WTC11 (cell line): ENCODE measurements at regions not wholly inside any gene's neighbourhood (a gene's known extent, or its start where the extent isn't known, plus 50 kb on each side); places are given as distances from the start of the nearest gene placed in this dataset.

Experiments used
- ATAC-seq: fragments of 200-7000 bp; cut with Tn5 transposase; 2 replicates; pipeline ENCODE4 v1.10.0; 2021; ENCODE audit warnings: mild to moderate bottlenecking, moderate library complexity
- CTCF ChIA-PET: fragments of 300-600 bp; sonication (Branson Sonifier 250); formaldehyde crosslinking; loops from one replicate; lab custom pipeline; 2021; ENCODE audit warnings: antibody characterized with exemption; lab: Charles Lee
- POLR2A ChIA-PET: fragments of 350-600 bp; sonication (Branson Sonifier 250); formaldehyde crosslinking; loops from one replicate; lab custom pipeline; 2021; ENCODE audit warnings: antibody characterized with exemption; lab: Charles Lee
- DNase-seq: peaks from one replicate; pipeline ENCODE4 v3.0.0; 2021; ENCODE audit warnings: low spot score
- H3K27ac Mint-ChIP-seq: 2 replicates; pipeline ENCODE4 v1.8.0; 2021; ENCODE audit warnings: mixed read lengths
- H3K27me3 Mint-ChIP-seq: 2 replicates; pipeline ENCODE4 v1.8.0; 2021; ENCODE audit warnings: low read depth, mild to moderate bottlenecking, moderate library complexity, mixed read lengths
- H3K36me3 Mint-ChIP-seq: 2 replicates; pipeline ENCODE4 v1.8.0; 2021; ENCODE audit warnings: mixed read lengths
- H3K4me1 Mint-ChIP-seq: 2 replicates; pipeline ENCODE4 v1.8.0; 2022; ENCODE audit warnings: mixed read lengths
- H3K4me3 Mint-ChIP-seq: 2 replicates; pipeline ENCODE4 v1.8.0; 2021; ENCODE audit warnings: mild to moderate bottlenecking, moderate library complexity, mixed read lengths
- H3K9me3 Mint-ChIP-seq: 2 replicates; pipeline ENCODE4 v1.8.0; 2021; ENCODE audit warnings: mixed read lengths
- GRHL2 ChIP-seq: fragments of 250-450 bp; sonication (Bioruptor Pico); IDR thresholded peaks from 2 replicates; pipeline ENCODE4 v1.8.0; 2022; ENCODE audit warnings: mild to moderate bottlenecking, moderate library complexity; ENCODE audit not compliant: insufficient replicate concordance, severe bottlenecking
- NFATC4 ChIP-seq: fragments of 250-450 bp; sonication (Bioruptor Pico); IDR thresholded peaks from 2 replicates; pipeline ENCODE4 v1.9.0; 2021; ENCODE audit warnings: mild to moderate bottlenecking
- NFYB ChIP-seq: sonication (generic); formaldehyde crosslinking; conservative IDR thresholded peaks from 2 replicates; pipeline ENCODE4 v1.8.0; 2022; ENCODE audit warnings: low read depth, missing genetic modification reagents
- NR1H2 ChIP-seq: sonication (generic); formaldehyde crosslinking; IDR thresholded peaks from 2 replicates; pipeline ENCODE4 v1.9.0; 2021; ENCODE audit warnings: mild to moderate bottlenecking, moderate library complexity, missing genetic modification reagents
- TCF7 ChIP-seq: sonication (generic); formaldehyde crosslinking; IDR thresholded peaks from 2 replicates; pipeline ENCODE4 v1.8.0; 2022; ENCODE audit warnings: mild to moderate bottlenecking, low read depth, missing genetic modification reagents, moderate library complexity
- ZBTB21 ChIP-seq: sonication (generic); formaldehyde crosslinking; IDR thresholded peaks from 2 replicates; pipeline ENCODE4 v1.8.1; 2023; ENCODE audit warnings: mild to moderate bottlenecking, missing genetic modification reagents, borderline replicate concordance
- ZNF219 ChIP-seq: sonication (generic); formaldehyde crosslinking; IDR thresholded peaks from 2 replicates; pipeline ENCODE4 v1.8.0; 2023; ENCODE audit warnings: missing genetic modification reagents, mild to moderate bottlenecking, borderline replicate concordance
- TF ChIP-seq, protein P1 (sequence below): sonication (generic); formaldehyde crosslinking; IDR thresholded peaks from 2 replicates; pipeline ENCODE4 v1.8.0; 2022; ENCODE audit warnings: missing genetic modification reagents
- TF ChIP-seq, protein P2 (sequence below): sonication (generic); formaldehyde crosslinking; IDR thresholded peaks from 2 replicates; pipeline ENCODE4 v1.8.0; 2022; ENCODE audit warnings: mild to moderate bottlenecking, missing genetic modification reagents
- TF ChIP-seq, protein P3 (sequence below): sonication (generic); formaldehyde crosslinking; IDR thresholded peaks from 2 replicates; pipeline ENCODE4 v1.8.1; 2023; ENCODE audit warnings: mild to moderate bottlenecking, missing genetic modification reagents, moderate library complexity
- TF ChIP-seq, protein P4 (sequence below): sonication (generic); formaldehyde crosslinking; IDR thresholded peaks from 2 replicates; pipeline ENCODE4 v1.8.0; 2023; ENCODE audit warnings: missing genetic modification reagents, mild to moderate bottlenecking, borderline replicate concordance
- TF ChIP-seq, protein P5 (sequence below): sonication (generic); formaldehyde crosslinking; IDR thresholded peaks from 2 replicates; pipeline ENCODE4 v1.8.1; 2022; ENCODE audit warnings: low read depth, mild to moderate bottlenecking, moderate library complexity, missing genetic modification reagents, borderline replicate concordance
- TF ChIP-seq, protein P6 (sequence below): sonication (generic); formaldehyde crosslinking; IDR thresholded peaks from 2 replicates; pipeline ENCODE4 v1.8.1; 2023; ENCODE audit warnings: mild to moderate bottlenecking, missing genetic modification reagents
- TF ChIP-seq, protein P7 (sequence below): sonication (generic); formaldehyde crosslinking; IDR thresholded peaks from 2 replicates; pipeline ENCODE4 v1.8.1; 2022; ENCODE audit warnings: mild to moderate bottlenecking, missing genetic modification reagents, moderate library complexity, borderline replicate concordance
- TF ChIP-seq, protein P8 (sequence below): fragments of 250-450 bp; sonication (Bioruptor Pico); IDR thresholded peaks from 2 replicates; pipeline ENCODE4 v1.9.0; 2021; ENCODE audit warnings: mild to moderate bottlenecking

DNA sequence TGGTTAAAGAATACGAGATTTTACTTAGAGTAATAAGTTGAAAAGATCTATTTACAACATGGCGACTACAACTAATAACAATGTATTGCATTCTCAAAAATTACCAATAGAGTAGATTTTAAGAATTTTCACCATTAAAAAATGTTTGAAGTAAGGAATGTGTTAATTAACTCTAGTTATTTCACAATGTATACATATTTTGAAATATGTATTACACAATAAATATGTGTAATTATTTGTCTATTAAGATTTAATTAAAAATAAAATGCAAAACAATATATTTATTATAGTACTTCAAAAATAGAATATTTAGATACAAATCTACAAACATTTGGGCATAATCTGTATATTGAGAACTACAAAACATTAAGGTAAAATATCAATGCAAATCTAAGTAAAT lies 1326.3 kb upstream of the CDH6 start (continued):
- TF ChIP-seq, protein P1, sequence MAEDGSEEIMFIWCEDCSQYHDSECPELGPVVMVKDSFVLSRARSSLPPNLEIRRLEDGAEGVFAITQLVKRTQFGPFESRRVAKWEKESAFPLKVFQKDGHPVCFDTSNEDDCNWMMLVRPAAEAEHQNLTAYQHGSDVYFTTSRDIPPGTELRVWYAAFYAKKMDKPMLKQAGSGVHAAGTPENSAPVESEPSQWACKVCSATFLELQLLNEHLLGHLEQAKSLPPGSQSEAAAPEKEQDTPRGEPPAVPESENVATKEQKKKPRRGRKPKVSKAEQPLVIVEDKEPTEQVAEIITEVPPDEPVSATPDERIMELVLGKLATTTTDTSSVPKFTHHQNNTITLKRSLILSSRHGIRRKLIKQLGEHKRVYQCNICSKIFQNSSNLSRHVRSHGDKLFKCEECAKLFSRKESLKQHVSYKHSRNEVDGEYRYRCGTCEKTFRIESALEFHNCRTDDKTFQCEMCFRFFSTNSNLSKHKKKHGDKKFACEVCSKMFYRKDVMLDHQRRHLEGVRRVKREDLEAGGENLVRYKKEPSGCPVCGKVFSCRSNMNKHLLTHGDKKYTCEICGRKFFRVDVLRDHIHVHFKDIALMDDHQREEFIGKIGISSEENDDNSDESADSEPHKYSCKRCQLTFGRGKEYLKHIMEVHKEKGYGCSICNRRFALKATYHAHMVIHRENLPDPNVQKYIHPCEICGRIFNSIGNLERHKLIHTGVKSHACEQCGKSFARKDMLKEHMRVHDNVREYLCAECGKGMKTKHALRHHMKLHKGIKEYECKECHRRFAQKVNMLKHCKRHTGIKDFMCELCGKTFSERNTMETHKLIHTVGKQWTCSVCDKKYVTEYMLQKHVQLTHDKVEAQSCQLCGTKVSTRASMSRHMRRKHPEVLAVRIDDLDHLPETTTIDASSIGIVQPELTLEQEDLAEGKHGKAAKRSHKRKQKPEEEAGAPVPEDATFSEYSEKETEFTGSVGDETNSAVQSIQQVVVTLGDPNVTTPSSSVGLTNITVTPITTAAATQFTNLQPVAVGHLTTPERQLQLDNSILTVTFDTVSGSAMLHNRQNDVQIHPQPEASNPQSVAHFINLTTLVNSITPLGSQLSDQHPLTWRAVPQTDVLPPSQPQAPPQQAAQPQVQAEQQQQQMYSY (CRISPR knock-in tag) = no peak
- no peak for TF ChIP-seq TCF7
- TF ChIP-seq, protein P2, sequence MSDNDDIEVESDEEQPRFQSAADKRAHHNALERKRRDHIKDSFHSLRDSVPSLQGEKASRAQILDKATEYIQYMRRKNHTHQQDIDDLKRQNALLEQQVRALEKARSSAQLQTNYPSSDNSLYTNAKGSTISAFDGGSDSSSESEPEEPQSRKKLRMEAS (CRISPR knock-in tag) = no peak
- TF ChIP-seq, protein P3, sequence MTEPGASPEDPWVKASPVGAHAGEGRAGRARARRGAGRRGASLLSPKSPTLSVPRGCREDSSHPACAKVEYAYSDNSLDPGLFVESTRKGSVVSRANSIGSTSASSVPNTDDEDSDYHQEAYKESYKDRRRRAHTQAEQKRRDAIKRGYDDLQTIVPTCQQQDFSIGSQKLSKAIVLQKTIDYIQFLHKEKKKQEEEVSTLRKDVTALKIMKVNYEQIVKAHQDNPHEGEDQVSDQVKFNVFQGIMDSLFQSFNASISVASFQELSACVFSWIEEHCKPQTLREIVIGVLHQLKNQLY = no peak

DNA sequence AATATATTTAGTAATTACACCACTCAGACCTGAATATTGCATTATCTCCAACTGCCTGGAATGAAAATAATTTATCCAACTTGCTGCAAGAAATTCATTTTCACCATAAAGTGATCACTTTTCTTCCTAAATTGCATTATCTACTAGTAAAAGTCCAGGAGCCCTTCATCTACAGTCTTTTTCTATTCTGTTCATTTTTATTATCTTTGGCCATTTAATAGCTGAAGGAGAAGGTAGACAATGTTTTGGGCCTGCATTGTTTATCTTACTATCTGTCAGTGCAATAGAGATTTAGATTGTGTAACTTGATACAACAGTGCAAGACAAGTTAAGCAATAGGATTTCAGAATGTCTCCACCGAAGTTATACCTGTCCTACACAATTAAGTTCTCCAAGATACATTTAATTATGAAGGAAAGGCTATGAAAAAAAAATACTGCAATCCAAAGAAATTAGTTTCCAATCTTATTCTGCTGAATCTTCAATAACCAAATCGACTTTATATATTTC lies 1339.7 kb upstream of the CDH6 start:
- H3K4me1 Mint-ChIP-seq = peaks cover 8% of the 10 kb centered on the region
- H3K27ac Mint-ChIP-seq = no peak overlapping the region
- ATAC-seq (no peak), DNase-seq (no peak)
- H3K36me3 Mint-ChIP-seq = peaks cover 14% of the 10 kb centered on the region
- POLR2A ChIA-PET = no interaction called here
- H3K27me3 Mint-ChIP-seq = no peaks in the 10 kb centered on the region
- CTCF ChIA-PET = no interaction called here
- no peak overlapping the region for H3K4me3 Mint-ChIP-seq
- peaks cover 28% of the 10 kb centered on the region for H3K9me3 Mint-ChIP-seq
- TF ChIP-seq GRHL2 = no peak
- TF ChIP-seq, protein P4, sequence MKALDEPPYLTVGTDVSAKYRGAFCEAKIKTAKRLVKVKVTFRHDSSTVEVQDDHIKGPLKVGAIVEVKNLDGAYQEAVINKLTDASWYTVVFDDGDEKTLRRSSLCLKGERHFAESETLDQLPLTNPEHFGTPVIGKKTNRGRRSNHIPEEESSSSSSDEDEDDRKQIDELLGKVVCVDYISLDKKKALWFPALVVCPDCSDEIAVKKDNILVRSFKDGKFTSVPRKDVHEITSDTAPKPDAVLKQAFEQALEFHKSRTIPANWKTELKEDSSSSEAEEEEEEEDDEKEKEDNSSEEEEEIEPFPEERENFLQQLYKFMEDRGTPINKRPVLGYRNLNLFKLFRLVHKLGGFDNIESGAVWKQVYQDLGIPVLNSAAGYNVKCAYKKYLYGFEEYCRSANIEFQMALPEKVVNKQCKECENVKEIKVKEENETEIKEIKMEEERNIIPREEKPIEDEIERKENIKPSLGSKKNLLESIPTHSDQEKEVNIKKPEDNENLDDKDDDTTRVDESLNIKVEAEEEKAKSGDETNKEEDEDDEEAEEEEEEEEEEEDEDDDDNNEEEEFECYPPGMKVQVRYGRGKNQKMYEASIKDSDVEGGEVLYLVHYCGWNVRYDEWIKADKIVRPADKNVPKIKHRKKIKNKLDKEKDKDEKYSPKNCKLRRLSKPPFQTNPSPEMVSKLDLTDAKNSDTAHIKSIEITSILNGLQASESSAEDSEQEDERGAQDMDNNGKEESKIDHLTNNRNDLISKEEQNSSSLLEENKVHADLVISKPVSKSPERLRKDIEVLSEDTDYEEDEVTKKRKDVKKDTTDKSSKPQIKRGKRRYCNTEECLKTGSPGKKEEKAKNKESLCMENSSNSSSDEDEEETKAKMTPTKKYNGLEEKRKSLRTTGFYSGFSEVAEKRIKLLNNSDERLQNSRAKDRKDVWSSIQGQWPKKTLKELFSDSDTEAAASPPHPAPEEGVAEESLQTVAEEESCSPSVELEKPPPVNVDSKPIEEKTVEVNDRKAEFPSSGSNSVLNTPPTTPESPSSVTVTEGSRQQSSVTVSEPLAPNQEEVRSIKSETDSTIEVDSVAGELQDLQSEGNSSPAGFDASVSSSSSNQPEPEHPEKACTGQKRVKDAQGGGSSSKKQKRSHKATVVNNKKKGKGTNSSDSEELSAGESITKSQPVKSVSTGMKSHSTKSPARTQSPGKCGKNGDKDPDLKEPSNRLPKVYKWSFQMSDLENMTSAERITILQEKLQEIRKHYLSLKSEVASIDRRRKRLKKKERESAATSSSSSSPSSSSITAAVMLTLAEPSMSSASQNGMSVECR (CRISPR knock-in tag) = no peak
- TF ChIP-seq NFYB = no peak
- no peak for TF ChIP-seq ZBTB21
- TF ChIP-seq, protein P5, sequence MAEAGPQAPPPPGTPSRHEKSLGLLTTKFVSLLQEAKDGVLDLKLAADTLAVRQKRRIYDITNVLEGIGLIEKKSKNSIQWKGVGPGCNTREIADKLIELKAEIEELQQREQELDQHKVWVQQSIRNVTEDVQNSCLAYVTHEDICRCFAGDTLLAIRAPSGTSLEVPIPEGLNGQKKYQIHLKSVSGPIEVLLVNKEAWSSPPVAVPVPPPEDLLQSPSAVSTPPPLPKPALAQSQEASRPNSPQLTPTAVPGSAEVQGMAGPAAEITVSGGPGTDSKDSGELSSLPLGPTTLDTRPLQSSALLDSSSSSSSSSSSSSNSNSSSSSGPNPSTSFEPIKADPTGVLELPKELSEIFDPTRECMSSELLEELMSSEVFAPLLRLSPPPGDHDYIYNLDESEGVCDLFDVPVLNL = no peak
- TF ChIP-seq, protein P6, sequence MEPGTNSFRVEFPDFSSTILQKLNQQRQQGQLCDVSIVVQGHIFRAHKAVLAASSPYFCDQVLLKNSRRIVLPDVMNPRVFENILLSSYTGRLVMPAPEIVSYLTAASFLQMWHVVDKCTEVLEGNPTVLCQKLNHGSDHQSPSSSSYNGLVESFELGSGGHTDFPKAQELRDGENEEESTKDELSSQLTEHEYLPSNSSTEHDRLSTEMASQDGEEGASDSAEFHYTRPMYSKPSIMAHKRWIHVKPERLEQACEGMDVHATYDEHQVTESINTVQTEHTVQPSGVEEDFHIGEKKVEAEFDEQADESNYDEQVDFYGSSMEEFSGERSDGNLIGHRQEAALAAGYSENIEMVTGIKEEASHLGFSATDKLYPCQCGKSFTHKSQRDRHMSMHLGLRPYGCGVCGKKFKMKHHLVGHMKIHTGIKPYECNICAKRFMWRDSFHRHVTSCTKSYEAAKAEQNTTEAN (CRISPR knock-in tag) = no peak
- TF ChIP-seq, all 79 proteins: peak for 0

DNA sequence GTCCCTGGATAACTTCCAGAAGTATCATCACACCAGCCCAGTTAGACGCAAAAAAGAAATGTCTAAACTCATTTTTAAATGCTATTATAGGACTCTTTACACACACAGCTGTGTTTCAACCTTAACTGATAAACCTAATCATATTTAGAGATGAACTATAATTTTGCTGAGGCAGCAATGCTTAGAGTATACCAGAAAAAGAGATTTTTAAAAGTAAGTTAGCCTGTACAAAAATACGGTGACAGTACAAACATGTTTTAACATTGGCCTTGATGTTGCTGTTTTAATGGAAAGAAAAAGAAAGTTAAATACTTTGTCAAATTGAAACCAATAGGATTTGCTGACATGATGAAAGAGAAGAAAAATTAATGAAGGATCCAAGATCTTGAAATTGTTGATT lies 1341.2 kb upstream of the CDH6 start:
- no peak for DNase-seq
- POLR2A ChIA-PET = no interaction called here
- Mint-ChIP-seq H3K36me3 (peaks cover 10% of the 10 kb centered on the region), H3K27me3 (no peaks in the 10 kb centered on the region), H3K27ac (no peak overlapping the region), H3K4me1 (peaks cover 8% of the 10 kb centered on the region), H3K9me3 (peaks cover 24% of the 10 kb centered on the region), H3K4me3 (no peak overlapping the region)
- CTCF ChIA-PET = no interaction called here
- no peak for ATAC-seq
- TF ChIP-seq, protein P5 = no peak
- TF ChIP-seq, protein P7, sequence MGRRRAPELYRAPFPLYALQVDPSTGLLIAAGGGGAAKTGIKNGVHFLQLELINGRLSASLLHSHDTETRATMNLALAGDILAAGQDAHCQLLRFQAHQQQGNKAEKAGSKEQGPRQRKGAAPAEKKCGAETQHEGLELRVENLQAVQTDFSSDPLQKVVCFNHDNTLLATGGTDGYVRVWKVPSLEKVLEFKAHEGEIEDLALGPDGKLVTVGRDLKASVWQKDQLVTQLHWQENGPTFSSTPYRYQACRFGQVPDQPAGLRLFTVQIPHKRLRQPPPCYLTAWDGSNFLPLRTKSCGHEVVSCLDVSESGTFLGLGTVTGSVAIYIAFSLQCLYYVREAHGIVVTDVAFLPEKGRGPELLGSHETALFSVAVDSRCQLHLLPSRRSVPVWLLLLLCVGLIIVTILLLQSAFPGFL (CRISPR knock-in tag) = no peak
- TF ChIP-seq NR1H2 (CRISPR knock-in tag) (no peak), NFATC4 (no peak), ZNF219 (CRISPR knock-in tag) (no peak)
- TF ChIP-seq, protein P8, sequence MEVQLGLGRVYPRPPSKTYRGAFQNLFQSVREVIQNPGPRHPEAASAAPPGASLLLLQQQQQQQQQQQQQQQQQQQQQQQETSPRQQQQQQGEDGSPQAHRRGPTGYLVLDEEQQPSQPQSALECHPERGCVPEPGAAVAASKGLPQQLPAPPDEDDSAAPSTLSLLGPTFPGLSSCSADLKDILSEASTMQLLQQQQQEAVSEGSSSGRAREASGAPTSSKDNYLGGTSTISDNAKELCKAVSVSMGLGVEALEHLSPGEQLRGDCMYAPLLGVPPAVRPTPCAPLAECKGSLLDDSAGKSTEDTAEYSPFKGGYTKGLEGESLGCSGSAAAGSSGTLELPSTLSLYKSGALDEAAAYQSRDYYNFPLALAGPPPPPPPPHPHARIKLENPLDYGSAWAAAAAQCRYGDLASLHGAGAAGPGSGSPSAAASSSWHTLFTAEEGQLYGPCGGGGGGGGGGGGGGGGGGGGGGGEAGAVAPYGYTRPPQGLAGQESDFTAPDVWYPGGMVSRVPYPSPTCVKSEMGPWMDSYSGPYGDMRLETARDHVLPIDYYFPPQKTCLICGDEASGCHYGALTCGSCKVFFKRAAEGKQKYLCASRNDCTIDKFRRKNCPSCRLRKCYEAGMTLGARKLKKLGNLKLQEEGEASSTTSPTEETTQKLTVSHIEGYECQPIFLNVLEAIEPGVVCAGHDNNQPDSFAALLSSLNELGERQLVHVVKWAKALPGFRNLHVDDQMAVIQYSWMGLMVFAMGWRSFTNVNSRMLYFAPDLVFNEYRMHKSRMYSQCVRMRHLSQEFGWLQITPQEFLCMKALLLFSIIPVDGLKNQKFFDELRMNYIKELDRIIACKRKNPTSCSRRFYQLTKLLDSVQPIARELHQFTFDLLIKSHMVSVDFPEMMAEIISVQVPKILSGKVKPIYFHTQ (CRISPR knock-in tag) = no peak
